ENCODE measurements at regions not wholly inside any gene's neighbourhood (a gene's known extent, or its start where the extent isn't known, plus 50 kb on each side); places are given as distances from the start of the nearest gene placed in this dataset.

DNA sequence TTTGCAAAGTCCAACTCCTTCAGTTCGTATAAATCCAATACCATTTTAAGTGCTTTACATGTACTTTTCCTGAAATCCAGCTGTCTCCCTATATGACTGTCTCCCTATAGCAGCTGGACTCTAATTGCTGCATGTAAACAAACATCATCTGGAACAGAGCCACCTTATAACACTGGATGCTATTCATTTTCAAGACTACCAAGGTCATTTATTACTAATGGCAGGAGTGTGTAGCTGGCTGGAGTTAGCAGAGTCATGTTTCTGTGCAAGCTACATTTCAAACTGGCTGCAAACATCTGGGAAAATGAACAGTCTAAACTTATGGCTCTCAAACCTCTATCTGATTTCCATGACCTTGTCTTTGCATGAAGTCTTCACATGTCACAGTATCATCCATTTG, 575.2 kb downstream of the PIK3C3 start:
- Histone ChIP-seq H3K4me3 (no peak overlapping the region), H3K27ac (no peak overlapping the region), H3K4me2 (no peak overlapping the region), H3F3A (ENCODE audit: insufficient read depth, low read depth) (no peaks in the 10 kb centered on the region), H2AFZ (no peak overlapping the region), H4K20me1 (ENCODE audit: insufficient read depth) (no peaks in the 10 kb centered on the region), H3K4me1 (replicated peaks; ENCODE audit: insufficient read depth) (no peaks in the 10 kb centered on the region), H3K36me3 (ENCODE audit: low read depth) (no peaks in the 10 kb centered on the region), H3K27me3 (ENCODE audit: insufficient read depth, low read depth) (no peaks in the 10 kb centered on the region), H3K9me2 (ENCODE audit: insufficient read depth) (no peaks in the 10 kb centered on the region), H3K79me2 (ENCODE audit: low read depth) (no peaks in the 10 kb centered on the region), H3K9me3 (ENCODE audit: insufficient read depth, low read depth) (no peaks in the 10 kb centered on the region)
- TF ChIP-seq, protein P1, sequence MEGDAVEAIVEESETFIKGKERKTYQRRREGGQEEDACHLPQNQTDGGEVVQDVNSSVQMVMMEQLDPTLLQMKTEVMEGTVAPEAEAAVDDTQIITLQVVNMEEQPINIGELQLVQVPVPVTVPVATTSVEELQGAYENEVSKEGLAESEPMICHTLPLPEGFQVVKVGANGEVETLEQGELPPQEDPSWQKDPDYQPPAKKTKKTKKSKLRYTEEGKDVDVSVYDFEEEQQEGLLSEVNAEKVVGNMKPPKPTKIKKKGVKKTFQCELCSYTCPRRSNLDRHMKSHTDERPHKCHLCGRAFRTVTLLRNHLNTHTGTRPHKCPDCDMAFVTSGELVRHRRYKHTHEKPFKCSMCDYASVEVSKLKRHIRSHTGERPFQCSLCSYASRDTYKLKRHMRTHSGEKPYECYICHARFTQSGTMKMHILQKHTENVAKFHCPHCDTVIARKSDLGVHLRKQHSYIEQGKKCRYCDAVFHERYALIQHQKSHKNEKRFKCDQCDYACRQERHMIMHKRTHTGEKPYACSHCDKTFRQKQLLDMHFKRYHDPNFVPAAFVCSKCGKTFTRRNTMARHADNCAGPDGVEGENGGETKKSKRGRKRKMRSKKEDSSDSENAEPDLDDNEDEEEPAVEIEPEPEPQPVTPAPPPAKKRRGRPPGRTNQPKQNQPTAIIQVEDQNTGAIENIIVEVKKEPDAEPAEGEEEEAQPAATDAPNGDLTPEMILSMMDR (conservative IDR thresholded peaks at IDR 0.05): no peak
- TF ChIP-seq EZH2 (IDR thresholded peaks at IDR 0.05; ENCODE audit: low read depth): no peak
- CTCF ChIA-PET: no interaction called here
- POLR2A ChIA-PET (ENCODE audit: unreplicated experiment): no interaction called here
- BruUV-seq (replicated peaks): no TSS peak
- no peak for DNase-seq
- intact Hi-C loops (cut with micrococcal nuclease; ENCODE audit: unreplicated experiment): no loop called here

DNA sequence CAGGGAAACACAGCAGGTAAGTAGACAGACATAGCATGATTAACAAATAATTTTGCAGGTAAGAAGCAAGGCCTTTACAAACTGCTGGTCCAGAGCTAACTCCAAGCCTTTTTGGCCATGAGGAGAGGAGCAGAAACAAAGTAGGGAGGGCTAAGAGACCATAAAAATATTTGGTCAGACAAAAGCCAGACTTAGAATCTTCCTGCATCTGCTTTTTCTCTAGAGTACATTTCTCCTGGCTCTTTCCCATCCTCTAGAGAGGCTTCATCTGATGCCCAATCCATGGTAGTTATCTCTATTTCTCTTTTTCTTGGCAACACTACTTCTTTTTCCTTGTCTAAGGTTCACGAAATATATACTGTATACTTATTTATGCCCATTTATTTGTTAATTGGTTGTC, 577.1 kb downstream of the PIK3C3 start:
- no peak overlapping the region for H3K27ac ChIP-seq
- no TSS peak for BruUV-seq (replicated peaks)
- no peak overlapping the region for H3K4me3 ChIP-seq
- no peaks in the 10 kb centered on the region for H3K9me2 ChIP-seq (ENCODE audit: insufficient read depth)
- POLR2A ChIA-PET (ENCODE audit: unreplicated experiment): no interaction called here
- no peaks in the 10 kb centered on the region for H3K27me3 ChIP-seq (ENCODE audit: insufficient read depth, low read depth)
- H3K36me3 ChIP-seq (ENCODE audit: low read depth): no peaks in the 10 kb centered on the region
- no peak for DNase-seq
- CTCF ChIA-PET: no interaction called here
- H3F3A ChIP-seq (ENCODE audit: insufficient read depth, low read depth): no peaks in the 10 kb centered on the region
- H3K4me2 ChIP-seq: no peak overlapping the region
- H3K79me2 ChIP-seq (ENCODE audit: low read depth): no peaks in the 10 kb centered on the region
- no peaks in the 10 kb centered on the region for H4K20me1 ChIP-seq (ENCODE audit: insufficient read depth)
- TF ChIP-seq EZH2 (IDR thresholded peaks at IDR 0.05; ENCODE audit: low read depth): no peak
- TF ChIP-seq, protein P1 (conservative IDR thresholded peaks at IDR 0.05): no peak
- intact Hi-C loops (cut with micrococcal nuclease; ENCODE audit: unreplicated experiment): no loop called here
- no peaks in the 10 kb centered on the region for H3K9me3 ChIP-seq (ENCODE audit: insufficient read depth, low read depth)
- no peak overlapping the region for H2AFZ ChIP-seq
- no peaks in the 10 kb centered on the region for H3K4me1 ChIP-seq (replicated peaks; ENCODE audit: insufficient read depth)

DNA sequence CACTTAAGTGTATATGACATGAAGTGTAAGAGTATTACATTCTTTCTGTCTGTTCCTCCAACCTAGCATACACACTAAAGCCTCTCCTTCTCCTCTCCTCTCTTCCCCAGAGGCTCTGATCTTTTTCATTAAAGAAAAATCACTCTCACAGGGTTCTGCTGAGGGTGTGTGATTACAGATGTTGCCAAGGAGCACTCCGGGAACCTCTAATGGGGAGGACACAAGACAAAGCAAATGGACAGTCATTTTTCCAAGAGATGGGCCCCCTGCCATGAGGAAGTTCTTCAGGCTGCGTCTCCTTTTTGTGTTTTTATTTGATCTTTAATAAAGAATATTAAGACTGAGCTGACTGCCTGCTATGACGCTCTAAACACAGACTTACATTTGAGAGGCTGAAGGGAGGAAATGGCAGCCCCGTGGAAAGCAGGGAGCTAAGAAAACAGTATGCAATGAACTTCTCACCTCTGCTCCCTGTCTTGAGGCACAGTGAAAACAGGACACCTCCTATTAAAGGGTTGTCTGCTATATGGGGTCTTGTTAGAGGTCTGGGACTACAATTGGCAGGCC, 578.1 kb downstream of the PIK3C3 start:
- H3K9me3 ChIP-seq (ENCODE audit: insufficient read depth, low read depth): no peaks in the 10 kb centered on the region
- no peaks in the 10 kb centered on the region for H3K4me1 ChIP-seq (replicated peaks; ENCODE audit: insufficient read depth)
- H3K27ac ChIP-seq: no peak overlapping the region
- no peaks in the 10 kb centered on the region for H3K36me3 ChIP-seq (ENCODE audit: low read depth)
- BruUV-seq (replicated peaks): no TSS peak
- no peaks in the 10 kb centered on the region for H3F3A ChIP-seq (ENCODE audit: insufficient read depth, low read depth)
- H3K79me2 ChIP-seq (ENCODE audit: low read depth): no peaks in the 10 kb centered on the region
- H3K9me2 ChIP-seq (ENCODE audit: insufficient read depth): no peaks in the 10 kb centered on the region
- no peak overlapping the region for H2AFZ ChIP-seq
- no peaks in the 10 kb centered on the region for H4K20me1 ChIP-seq (ENCODE audit: insufficient read depth)
- H3K4me3 ChIP-seq: no peak overlapping the region
- H3K27me3 ChIP-seq (ENCODE audit: insufficient read depth, low read depth): no peaks in the 10 kb centered on the region
- POLR2A ChIA-PET (ENCODE audit: unreplicated experiment): no interaction called here
- intact Hi-C loops (cut with micrococcal nuclease; ENCODE audit: unreplicated experiment): no loop called here
- CTCF ChIA-PET: no interaction called here
- TF ChIP-seq, protein P1 (conservative IDR thresholded peaks at IDR 0.05): no peak
- no peak for TF ChIP-seq EZH2 (IDR thresholded peaks at IDR 0.05; ENCODE audit: low read depth)
- no peak for DNase-seq
- H3K4me2 ChIP-seq: no peak overlapping the region
